ENCODE measurements at regions not wholly inside any gene's neighbourhood (a gene's known extent, or its start where the extent isn't known, plus 50 kb on each side); places are given as distances from the start of the nearest gene placed in this dataset.

- TF ChIP-seq, protein P1, sequence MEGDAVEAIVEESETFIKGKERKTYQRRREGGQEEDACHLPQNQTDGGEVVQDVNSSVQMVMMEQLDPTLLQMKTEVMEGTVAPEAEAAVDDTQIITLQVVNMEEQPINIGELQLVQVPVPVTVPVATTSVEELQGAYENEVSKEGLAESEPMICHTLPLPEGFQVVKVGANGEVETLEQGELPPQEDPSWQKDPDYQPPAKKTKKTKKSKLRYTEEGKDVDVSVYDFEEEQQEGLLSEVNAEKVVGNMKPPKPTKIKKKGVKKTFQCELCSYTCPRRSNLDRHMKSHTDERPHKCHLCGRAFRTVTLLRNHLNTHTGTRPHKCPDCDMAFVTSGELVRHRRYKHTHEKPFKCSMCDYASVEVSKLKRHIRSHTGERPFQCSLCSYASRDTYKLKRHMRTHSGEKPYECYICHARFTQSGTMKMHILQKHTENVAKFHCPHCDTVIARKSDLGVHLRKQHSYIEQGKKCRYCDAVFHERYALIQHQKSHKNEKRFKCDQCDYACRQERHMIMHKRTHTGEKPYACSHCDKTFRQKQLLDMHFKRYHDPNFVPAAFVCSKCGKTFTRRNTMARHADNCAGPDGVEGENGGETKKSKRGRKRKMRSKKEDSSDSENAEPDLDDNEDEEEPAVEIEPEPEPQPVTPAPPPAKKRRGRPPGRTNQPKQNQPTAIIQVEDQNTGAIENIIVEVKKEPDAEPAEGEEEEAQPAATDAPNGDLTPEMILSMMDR (conservative IDR thresholded peaks at IDR 0.05 in 1 of 2, IDR thresholded peaks at IDR 0.05 in 1 of 2; ENCODE audit: low read depth in 1 of 2, low read length in 2 of 2), result no peak
- no peak for TF ChIP-seq EZH2 (IDR thresholded peaks at IDR 0.05; ENCODE audit: low read length, missing control alignments)
These were observed 172.9 kb downstream of the SLC39A8 start for GRCh38 chr4:102172341-102172740.
